ENCODE measurements at regions not wholly inside any gene's neighbourhood (a gene's known extent, or its start where the extent isn't known, plus 50 kb on each side); places are given as distances from the start of the nearest gene placed in this dataset.

DNA sequence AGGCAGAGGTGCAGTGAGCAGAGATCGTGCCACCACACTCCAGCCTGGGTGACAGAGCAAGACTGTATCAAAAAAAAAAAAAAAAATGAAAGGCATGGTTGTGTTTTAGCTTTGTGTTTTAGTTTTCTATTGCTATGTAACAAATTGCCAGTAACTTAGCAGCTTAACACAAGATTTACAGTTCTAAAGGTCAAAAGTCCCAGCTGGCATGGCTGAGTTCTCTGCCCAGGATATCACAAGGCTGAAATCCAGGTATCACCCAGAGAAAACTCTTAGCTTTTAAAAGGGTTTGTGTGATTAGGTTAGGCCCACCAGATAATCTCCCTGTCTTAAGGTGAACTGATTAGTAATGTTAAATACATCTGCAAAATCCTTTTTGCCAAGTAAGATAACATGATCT is 107.7 kb upstream of the YPEL5 start:
- FAIRE-seq (no peak), DNase-seq (peak in 2 of 5 donors; percentile 38 to 39)
- H3K36me3 ChIP-seq (ENCODE audit: control insufficient read depth in 2 of 3, insufficient read depth in 3 of 3, low read length in 3 of 3) = no peaks in the 10 kb centered on the region
- H3K4me3 ChIP-seq (ENCODE audit: low read length in 3 of 3) = no peak overlapping the region
- H3K27ac ChIP-seq (ENCODE audit: low read depth in 2 of 2, low read length in 2 of 2) = no peak overlapping the region
- no peaks in the 10 kb centered on the region for H3K27me3 ChIP-seq (ENCODE audit: control insufficient read depth, insufficient read depth, low read length)
- H3K9me3 ChIP-seq (ENCODE audit: control insufficient read depth in 2 of 3, insufficient read depth in 1 of 3, low read length in 3 of 3) = no peaks in the 10 kb centered on the region
- no peaks in the 10 kb centered on the region for H3K4me1 ChIP-seq (ENCODE audit: control insufficient read depth in 2 of 3, insufficient read depth in 2 of 3, low read depth in 1 of 3, low read length in 3 of 3)
- intact Hi-C loops (cut with DNase I) = no loop called here
- H3K9ac ChIP-seq (ENCODE audit: low read length in 3 of 3) = no peak overlapping the region
- TF ChIP-seq CTCF (IDR thresholded peaks at IDR 0.05; ENCODE audit: borderline replicate concordance, extremely low read depth, insufficient read depth) = no peak

GRCh38 chr2:30040147-30040546 is 106.7 kb upstream of the YPEL5 start:
- Histone ChIP-seq H3K9me3 (ENCODE audit: control insufficient read depth in 2 of 3, insufficient read depth in 1 of 3, low read length in 3 of 3) (no peaks in the 10 kb centered on the region), H3K27me3 (ENCODE audit: control insufficient read depth, insufficient read depth, low read length) (no peaks in the 10 kb centered on the region), H3K36me3 (ENCODE audit: control insufficient read depth in 2 of 3, insufficient read depth in 3 of 3, low read length in 3 of 3) (no peaks in the 10 kb centered on the region), H3K9ac (ENCODE audit: low read length in 3 of 3) (no peak overlapping the region), H3K27ac (ENCODE audit: low read depth in 2 of 2, low read length in 2 of 2) (no peak overlapping the region), H3K4me3 (ENCODE audit: low read length in 3 of 3) (no peak overlapping the region), H3K4me1 (ENCODE audit: control insufficient read depth in 2 of 3, insufficient read depth in 2 of 3, low read depth in 1 of 3, low read length in 3 of 3) (no peaks in the 10 kb centered on the region)
- DNase-seq = no peak
- intact Hi-C loops (cut with DNase I) = no loop called here
- no peak for TF ChIP-seq CTCF (IDR thresholded peaks at IDR 0.05; ENCODE audit: borderline replicate concordance, extremely low read depth, insufficient read depth)
- no peak for FAIRE-seq

GRCh38 chr2:30041884-30042283 is 104.9 kb upstream of the YPEL5 start:
- Histone ChIP-seq H3K9me3 (ENCODE audit: control insufficient read depth in 2 of 3, insufficient read depth in 1 of 3, low read length in 3 of 3) (no peaks in the 10 kb centered on the region), H3K4me1 (ENCODE audit: control insufficient read depth in 2 of 3, insufficient read depth in 2 of 3, low read depth in 1 of 3, low read length in 3 of 3) (no peaks in the 10 kb centered on the region), H3K27ac (ENCODE audit: low read depth in 2 of 2, low read length in 2 of 2) (no peak overlapping the region), H3K4me3 (ENCODE audit: low read length in 3 of 3) (no peak overlapping the region), H3K9ac (ENCODE audit: low read length in 3 of 3) (no peak overlapping the region), H3K36me3 (ENCODE audit: control insufficient read depth in 2 of 3, insufficient read depth in 3 of 3, low read length in 3 of 3) (no peaks in the 10 kb centered on the region), H3K27me3 (ENCODE audit: control insufficient read depth, insufficient read depth, low read length) (no peaks in the 10 kb centered on the region)
- DNase-seq (no peak), FAIRE-seq (no peak)
- intact Hi-C loops (cut with DNase I) = no loop called here
- no peak for TF ChIP-seq CTCF (IDR thresholded peaks at IDR 0.05; ENCODE audit: borderline replicate concordance, extremely low read depth, insufficient read depth)

DNA sequence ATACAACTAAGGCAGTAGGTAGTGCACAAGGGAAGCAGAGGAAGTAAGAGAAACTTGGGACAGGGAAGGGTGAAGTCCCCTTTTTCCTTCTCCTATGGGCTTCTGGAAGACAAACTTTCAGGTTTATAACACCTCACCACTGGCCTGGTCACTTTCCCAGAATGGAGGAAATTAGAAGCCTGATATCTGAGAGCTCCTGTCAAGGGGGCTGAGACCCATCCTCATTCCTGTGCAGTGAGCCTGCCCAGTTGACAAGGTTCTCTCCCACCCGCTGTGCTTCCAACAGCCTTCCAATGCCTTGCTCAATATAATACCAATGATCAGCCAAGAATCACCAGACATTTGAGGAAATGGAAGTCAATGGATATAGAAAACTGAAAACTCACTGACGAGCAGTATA is 100.4 kb upstream of the YPEL5 start:
- DNase-seq (no peak), FAIRE-seq (no peak)
- H3K36me3 ChIP-seq (ENCODE audit: control insufficient read depth in 2 of 3, insufficient read depth in 3 of 3, low read length in 3 of 3) = no peaks in the 10 kb centered on the region
- H3K9ac ChIP-seq (ENCODE audit: low read length in 3 of 3) = no peak overlapping the region
- no peaks in the 10 kb centered on the region for H3K4me1 ChIP-seq (ENCODE audit: control insufficient read depth in 2 of 3, insufficient read depth in 2 of 3, low read depth in 1 of 3, low read length in 3 of 3)
- no peaks in the 10 kb centered on the region for H3K9me3 ChIP-seq (ENCODE audit: control insufficient read depth in 2 of 3, insufficient read depth in 1 of 3, low read length in 3 of 3)
- H3K27ac ChIP-seq (ENCODE audit: low read depth in 2 of 2, low read length in 2 of 2) = no peak overlapping the region
- H3K4me3 ChIP-seq (ENCODE audit: low read length in 3 of 3) = no peak overlapping the region
- no peaks in the 10 kb centered on the region for H3K27me3 ChIP-seq (ENCODE audit: control insufficient read depth, insufficient read depth, low read length)
- TF ChIP-seq CTCF (IDR thresholded peaks at IDR 0.05; ENCODE audit: borderline replicate concordance, extremely low read depth, insufficient read depth) = no peak
- intact Hi-C loops (cut with DNase I) = no loop called here
